LoVo (cell line): ENCODE measurements at regions not wholly inside any gene's neighbourhood (a gene's known extent, or its start where the extent isn't known, plus 50 kb on each side); places are given as distances from the start of the nearest gene placed in this dataset.
"Not testable (repeated sequence)": the region's sequence is repeated elsewhere in the genome, so short reads cannot be mapped to it uniquely, and the experiment has no call there.

Experiments used
- DNase-seq: peaks from one replicate; pipeline ENCODE4 v3.0.0-alpha.2; 2016; ENCODE audit warnings: low spot score

GRCh38 chr15:61339516-61339915 is 110.4 kb upstream of the RORA start:
- DNase-seq: no peak

GRCh38 chr15:61337541-61337940 is 108.4 kb upstream of the RORA start:
- DNase-seq: no peak

DNA sequence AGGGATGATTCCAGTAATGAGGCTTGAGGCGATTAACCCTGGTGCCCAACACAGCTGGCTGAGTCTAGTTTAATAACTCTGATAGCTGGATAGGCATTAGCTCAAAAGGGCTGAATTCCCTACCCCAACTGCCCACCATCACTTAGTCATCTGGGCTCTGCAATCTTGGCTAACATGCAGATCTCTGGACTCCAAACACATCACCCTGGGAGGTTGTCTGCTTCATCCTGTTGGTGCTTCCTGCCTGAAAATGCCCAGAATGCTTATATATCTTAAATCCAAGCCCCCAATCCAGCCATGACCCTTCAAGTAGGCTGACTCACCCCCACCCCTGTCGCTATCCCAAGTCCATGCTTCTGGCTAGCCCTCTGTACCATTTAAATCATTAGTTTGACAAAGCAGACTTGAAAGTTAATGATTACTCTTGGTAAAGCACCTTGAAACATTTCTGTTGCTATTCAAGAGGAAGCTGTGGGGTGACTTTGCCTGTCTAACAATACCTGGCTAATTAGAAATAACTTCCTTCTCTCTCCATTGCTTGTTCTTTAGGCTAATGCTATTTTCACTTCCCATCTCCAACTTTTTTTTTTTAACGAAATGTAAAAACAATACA is 107.0 kb upstream of the RORA start:
- no peak for DNase-seq

GRCh38 chr15:61334714-61335113 is 105.6 kb upstream of the RORA start:
- not testable (repeated sequence) for DNase-seq

GRCh38 chr15:61331019-61331418 is 101.9 kb upstream of the RORA start:
- no peak for DNase-seq

DNA sequence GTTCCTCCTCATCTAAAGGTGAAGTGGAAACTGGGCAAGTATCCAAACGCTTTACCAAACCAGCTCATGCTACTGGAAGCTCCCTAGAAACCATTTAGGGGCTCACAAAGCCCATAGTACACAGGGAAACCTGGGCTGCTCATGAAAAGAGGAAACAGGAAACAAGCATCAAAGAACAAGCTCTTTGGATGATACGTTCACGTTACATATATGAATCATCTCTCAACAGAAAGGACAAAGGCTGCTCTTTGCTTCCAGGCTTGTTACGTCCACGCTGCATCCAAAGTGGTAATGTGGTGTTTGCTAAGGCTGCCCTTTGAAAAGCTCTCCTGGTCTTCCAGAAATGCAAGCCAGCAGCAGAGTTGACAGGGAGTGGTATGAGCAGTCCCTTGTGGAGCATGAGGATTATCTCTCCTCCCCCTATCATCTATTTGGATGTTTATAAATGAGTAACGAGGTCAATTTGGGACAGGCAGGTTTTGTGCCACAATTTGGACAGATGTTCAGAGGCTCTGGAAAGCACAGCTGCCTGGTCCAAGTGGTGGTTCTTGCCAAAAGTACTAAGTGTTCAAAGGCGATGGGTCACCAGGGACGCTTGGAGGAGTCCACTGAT is 98.0 kb upstream of the RORA start:
- DNase-seq: no peak

DNA sequence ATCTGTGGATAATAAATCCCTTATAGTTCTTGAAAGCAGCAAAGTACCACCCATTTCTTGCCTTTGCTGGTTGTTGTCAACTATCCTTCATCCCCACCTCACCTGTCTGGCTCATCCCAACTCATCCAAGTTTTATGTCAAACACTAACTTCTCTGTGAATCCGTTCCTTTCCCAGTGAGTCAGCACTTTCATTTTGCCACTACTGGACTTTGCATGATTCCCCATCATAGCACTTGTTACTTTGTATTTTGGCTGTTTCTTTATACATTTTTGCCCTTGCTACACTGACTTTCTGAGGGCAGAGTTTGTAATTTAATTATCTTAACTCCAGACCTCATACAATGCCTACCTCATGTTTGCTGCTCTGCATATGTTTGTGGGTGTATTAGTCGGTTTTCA is 90.8 kb upstream of the RORA start:
- no peak for DNase-seq

DNA sequence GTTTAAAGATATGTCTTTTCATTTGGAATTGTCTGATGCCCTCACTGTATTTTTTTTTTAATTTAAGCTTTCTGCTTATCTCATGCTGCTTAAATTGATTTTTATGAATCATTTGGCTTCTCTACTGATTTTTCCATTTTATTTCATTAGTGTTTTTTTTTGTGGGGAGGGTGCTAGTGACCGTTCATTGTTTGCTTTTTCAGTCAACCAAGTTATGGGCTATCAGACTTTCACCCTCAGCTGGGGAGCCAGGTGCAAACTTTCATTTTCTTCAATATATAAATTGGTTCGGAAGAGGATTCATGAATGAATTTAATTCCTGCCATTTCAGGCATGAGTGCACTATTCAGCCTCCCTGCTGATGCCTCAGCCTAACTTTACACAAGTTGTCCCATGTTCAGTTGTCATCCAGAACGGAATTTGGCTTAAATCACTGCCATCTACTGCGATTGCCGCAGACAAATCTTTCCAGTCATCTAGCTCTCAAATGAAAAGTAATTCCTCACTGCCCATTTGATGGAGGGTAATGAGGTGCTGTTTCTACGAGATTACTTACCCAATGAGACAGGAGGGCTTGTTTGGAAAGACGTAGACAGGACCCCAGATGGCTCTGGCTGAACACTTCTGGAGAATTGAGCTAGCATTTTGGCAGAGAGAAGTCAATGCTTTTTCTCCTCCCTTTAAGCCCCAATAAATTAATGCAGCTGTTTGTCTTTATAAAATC is 89.9 kb upstream of the RORA start:
- no peak for DNase-seq

- no peak for DNase-seq
Observed at GRCh38 chr15:61318301-61318700, 89.2 kb upstream of the RORA start.

DNA sequence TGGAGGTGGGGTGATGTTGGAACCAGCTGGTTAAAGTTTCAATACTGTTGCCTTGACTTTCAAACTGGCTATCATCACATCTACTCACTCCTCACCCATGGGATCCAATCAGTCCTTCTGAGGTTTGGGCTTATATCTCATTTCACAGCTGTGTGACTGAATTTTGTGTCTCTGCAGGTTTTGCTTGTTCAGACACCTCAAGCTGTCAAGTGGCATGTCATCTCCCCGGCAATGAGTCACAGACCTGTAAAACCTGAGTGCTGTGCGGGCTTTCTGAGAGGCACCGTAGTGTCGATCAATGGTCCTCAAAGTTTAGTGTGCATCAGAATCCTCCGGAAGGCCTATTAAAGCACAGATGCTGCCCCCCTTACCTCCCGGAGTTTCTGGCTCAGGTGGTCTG is 86.4 kb upstream of the RORA start:
- no peak for DNase-seq

DNA sequence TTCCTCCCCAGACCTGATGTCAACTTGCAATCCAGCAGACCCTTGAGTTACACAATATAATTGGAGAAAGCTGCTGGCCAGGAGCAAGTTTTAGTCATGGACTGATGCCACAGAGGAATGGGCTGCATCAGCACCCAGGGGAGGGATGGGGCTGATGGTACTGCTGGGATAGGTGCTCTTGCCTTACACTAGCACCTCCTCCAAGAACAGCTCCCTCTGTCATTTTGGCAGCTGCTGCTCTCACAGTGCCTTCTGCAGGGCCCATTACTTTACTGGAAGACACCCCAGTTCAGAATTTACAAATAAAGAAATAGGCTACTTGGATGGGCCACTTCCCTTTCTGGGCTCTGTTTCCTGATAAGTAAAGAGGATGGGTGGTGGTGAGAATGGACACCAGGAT is 85.3 kb upstream of the RORA start:
- DNase-seq: no peak

GRCh38 chr15:61309617-61310016 is 80.5 kb upstream of the RORA start:
- DNase-seq: no peak

DNA sequence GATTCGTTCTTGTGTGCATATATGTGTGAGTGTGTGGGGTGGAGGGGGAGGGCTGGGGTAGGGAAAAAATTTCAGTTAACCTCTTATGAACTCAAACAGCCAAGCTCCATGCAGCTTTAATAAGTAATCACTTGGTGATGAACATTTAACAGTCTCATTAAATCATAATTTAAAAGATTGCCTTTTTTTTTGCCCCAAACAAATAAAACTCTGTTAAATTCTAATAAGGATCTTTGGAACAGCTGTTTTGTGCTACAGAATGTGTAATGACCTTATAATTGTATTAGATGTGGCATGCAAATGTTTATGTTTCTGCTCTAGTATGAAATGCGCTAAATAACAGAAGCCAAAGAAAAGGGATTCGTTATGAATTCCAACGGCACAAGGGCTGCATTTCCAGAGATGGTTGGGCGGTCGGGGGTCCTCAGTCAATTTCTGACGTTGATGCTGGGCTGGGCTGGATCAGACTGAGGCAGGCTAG is 80.0 kb upstream of the RORA start:
- no peak for DNase-seq

GRCh38 chr15:61308437-61308836 is 79.3 kb upstream of the RORA start:
- DNase-seq: no peak

DNA sequence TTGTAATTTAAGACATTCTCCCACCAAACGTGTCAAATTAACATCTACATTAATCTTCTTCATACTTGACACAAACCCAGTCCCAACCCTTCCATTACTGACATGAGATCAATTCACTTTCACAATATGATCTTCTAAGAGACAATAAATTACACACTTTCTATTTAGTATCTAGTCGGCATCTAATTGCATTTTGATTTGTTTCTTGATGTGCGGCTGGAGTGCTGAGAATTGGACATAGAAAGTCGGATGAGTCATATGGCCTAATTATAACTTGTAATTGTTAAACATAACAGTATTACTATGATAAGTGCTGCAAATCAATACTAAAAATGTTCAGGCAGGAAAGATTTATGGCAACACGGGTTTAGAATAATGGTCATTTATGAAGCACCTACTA is 78.4 kb upstream of the RORA start:
- no peak for DNase-seq

DNA sequence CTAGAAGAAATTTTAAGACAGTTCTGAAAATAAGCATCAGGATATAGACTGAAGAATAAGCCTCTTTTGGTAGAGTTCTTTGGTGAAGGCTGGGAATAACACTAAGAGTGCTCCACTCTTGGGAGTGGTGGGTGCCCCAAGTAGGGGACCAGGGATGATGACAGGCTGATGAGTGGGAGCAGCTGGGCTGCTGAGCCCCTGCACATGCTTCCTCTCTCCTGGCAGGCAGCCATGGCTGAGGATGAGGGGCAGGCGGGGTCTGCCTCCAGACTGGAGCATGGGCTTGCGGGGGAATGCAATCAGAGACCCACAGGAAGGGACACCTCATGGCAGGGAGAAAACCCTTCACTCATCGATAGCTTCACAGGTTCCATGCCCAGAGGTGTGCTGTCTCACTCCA is 72.6 kb upstream of the RORA start:
- DNase-seq: no peak

DNA sequence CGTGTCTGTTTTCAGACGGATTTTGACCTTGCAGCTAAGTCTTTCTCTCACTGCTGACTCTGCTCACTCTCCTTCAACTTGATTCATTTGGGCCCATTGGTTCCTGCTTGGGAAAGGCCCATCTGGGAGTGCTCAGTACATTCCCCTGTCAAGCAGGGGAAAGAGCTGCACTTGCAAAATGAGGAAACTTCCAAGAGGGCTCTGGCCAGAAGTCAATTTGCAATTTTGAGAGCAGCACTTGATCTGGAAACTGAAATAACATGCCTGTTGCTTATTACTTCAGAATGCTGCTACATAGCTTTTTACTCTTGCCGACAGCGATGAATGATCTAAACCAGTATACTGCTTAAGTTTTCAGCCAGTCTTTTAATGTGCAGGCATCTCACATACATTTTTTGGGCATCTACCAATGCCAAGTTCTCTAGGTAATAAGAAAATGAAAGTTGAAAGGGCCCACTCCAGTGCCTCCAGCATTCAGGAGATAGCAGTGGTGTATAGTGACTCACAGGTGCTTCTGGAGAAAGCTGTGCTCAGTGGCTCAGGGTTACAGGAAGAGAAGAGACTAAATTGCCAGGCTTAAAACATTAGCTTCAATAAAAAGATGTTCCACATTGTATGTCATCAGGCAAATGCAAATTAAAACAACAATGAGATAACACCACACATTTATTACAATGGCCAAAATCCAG is 70.1 kb upstream of the RORA start:
- no peak for DNase-seq

- no peak for DNase-seq
Observed at GRCh38 chr15:61295239-61295638, 66.1 kb upstream of the RORA start.

DNA sequence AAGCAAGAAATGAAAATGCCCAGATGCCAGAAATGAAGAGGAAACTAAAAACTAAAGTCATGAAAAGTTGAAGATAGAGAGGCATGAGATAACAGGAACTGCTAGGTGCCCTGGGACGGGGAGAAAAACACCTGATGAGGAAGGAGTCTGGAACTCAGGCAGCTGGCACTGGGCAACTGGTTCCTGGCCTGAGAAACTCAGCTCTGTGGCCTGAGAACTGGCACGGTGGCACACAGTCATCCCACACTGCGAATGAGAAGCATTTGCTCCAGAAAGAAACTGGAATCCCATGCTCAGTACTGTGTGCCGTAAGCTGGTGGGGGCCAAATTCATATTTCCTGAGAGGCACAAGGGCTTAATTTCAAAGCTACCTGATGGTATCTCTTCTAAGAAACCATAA is 53.6 kb upstream of the RORA start:
- no peak for DNase-seq

GRCh38 chr15:61281328-61281727 is 52.2 kb upstream of the RORA start:
- DNase-seq: no peak
